Psoas muscle (tissue), 7 donors: ENCODE measurements at regions not wholly inside any gene's neighbourhood (a gene's known extent, or its start where the extent isn't known, plus 50 kb on each side); places are given as distances from the start of the nearest gene placed in this dataset.

Source experiments
- ATAC-seq, 4 donors: fragments of 200-7000 bp; cut with Tn5 transposase; one replicate each; pipeline ENCODE4 v1.9.1; 2020; ENCODE audit warnings: moderate library complexity in 3 of 4, mild to moderate bottlenecking in 2 of 4
- DNase-seq, 2 donors: peaks; one replicate each; pipeline ENCODE4 v3.0.0-alpha.2; 2020
- H3K27ac ChIP-seq: fragments of 200-600 bp; one replicate; pipeline ENCODE4 v1.8.0; 2022
- H3K27me3 ChIP-seq, 3 donors: fragments of 200-600 bp in 1 of 3; one replicate each; pipeline versions ENCODE4 v1.6.1 to v1.8.0; 2013 to 2022; ENCODE audit warnings: low read length in 2 of 3, mild to moderate bottlenecking in 2 of 3, moderate library complexity in 1 of 3; ENCODE audit not compliant: insufficient read depth in 3 of 3
- H3K36me3 ChIP-seq, 2 donors: fragments of 200-600 bp in 1 of 2; one replicate each; pipeline versions ENCODE4 v1.6.1 to v1.8.0; 2013 to 2022; ENCODE audit warnings: low read depth in 1 of 2, mild to moderate bottlenecking in 1 of 2, moderate library complexity in 1 of 2; ENCODE audit not compliant: insufficient read depth in 1 of 2
- H3K4me1 ChIP-seq: fragments of 200-600 bp; one replicate; pipeline ENCODE4 v1.8.0; 2022
- H3K4me3 ChIP-seq: fragments of 200-600 bp; one replicate; pipeline ENCODE4 v1.8.0; 2022; ENCODE audit warnings: mild to moderate bottlenecking
- H3K9me3 ChIP-seq: fragments of 200-600 bp; one replicate; pipeline ENCODE4 v1.8.0; 2022
- WGBS, 3 donors: extraction: QIAGEN DNeasy Blood & Tissue Kit; methylation state at CpG; one replicate each; pipeline versions ENCODE4 v1.1.6 to v1.1.7; 2013; 5-methylcytosine and 5-hydroxymethylcytosine counted together
- intact Hi-C, 2 donors: fragments of 100-400 bp; cut with DNase I; formaldehyde crosslinking; loops; one replicate each; pipeline versions ENCODE4 v1.11.0 to v1.14.2; 2022
- TF ChIP-seq, protein P1 (sequence below): fragments of 200-600 bp; IDR thresholded peaks from one replicate; pipeline ENCODE4 v1.8.0; 2022; ENCODE audit warnings: antibody characterized with exemption
- donor health status: healthy with polysubstance abuse.
- donor health status: DM: no; HTN: no; CAD: no; lungs with moderate emphysema.
- donor health status: Bipolar disorder and iron deficiency.
- donor health status: healthy.
- donor health status: DM: yes; HTN: yes; CAD: no.
- donor health status: DM: no; HTN: no; CAD: no.
- donor health status: DM: yes; HTN: yes; CAD: no.

DNA sequence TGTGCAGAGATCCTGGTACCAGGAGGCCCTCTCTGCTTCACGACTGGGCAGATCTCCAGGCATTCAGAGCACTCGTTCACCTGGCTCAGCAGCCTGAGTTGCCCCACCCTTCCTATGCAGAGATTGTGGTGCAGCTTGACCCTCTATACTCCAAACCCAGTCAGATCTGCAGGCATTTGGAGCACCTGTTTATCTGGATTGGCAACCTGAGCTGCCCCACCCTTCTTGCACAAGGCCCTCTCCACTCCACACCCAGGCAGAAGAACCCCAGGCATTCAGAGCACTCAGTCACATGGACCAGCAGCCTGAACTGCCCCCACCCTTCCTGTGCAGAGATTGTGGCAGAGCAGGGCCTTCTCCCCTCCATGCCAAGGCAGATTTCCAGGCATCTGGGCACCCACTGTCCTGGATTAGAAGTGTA lies 88.4 kb upstream of the CDH5 start:
- no peak for ATAC-seq
- intact Hi-C loops, result no loop called here
- Histone ChIP-seq H3K27me3 (no peaks in the 10 kb centered on the region), H3K4me3 (no peak overlapping the region), H3K27ac (no peak overlapping the region), H3K36me3 (no peaks in the 10 kb centered on the region), H3K4me1 (no peaks in the 10 kb centered on the region), H3K9me3 (peaks cover 14% of the 10 kb centered on the region)
- WGBS, 3 donors, result 82 to 88% (median 86%) methylated on average over 2 of the region's 2 CpGs
- TF ChIP-seq, protein P1, sequence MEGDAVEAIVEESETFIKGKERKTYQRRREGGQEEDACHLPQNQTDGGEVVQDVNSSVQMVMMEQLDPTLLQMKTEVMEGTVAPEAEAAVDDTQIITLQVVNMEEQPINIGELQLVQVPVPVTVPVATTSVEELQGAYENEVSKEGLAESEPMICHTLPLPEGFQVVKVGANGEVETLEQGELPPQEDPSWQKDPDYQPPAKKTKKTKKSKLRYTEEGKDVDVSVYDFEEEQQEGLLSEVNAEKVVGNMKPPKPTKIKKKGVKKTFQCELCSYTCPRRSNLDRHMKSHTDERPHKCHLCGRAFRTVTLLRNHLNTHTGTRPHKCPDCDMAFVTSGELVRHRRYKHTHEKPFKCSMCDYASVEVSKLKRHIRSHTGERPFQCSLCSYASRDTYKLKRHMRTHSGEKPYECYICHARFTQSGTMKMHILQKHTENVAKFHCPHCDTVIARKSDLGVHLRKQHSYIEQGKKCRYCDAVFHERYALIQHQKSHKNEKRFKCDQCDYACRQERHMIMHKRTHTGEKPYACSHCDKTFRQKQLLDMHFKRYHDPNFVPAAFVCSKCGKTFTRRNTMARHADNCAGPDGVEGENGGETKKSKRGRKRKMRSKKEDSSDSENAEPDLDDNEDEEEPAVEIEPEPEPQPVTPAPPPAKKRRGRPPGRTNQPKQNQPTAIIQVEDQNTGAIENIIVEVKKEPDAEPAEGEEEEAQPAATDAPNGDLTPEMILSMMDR, result no peak
- no peak for DNase-seq

DNA sequence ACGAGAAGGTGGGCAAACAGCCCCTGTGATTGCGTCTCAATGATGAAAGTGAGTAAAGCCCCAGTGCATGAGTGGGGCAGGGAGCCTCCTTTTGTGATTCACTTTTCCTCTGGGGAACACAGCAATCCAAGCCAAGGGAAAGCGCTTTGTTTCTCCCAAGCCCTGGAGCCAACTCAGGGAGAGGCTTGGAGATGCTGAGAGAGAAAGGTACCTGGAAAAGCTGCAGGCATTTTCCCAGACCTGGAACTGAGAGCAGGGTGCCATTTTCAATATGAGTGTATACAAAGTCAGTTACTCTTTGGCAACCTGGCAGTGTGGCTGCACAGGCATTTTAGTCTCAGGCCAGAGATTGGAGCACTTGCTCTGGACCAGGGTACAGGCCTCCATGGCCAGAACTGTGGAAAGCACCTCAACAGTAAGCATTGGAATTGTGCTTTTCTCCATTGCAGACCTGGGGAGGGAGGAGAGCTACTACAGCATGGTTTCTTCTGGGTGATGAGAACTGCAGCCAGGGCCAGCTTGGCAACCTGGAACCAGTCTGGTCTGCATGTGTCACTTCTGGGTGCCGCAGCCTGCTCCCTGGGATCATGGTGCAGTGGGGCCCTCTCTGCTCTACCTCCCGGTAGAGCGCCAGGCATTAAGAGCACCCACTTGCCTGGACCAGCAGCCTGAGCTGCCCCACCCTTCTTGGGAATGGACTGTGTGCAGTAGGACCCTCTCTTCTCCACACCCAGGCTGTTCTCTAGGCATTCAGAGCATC lies 89.0 kb upstream of the CDH5 start:
- Histone ChIP-seq H3K36me3 (no peaks in the 10 kb centered on the region), H3K4me3 (no peak overlapping the region), H3K4me1 (no peaks in the 10 kb centered on the region), H3K27me3 (no peaks in the 10 kb centered on the region), H3K27ac (no peak overlapping the region), H3K9me3 (peaks cover 14% of the 10 kb centered on the region)
- TF ChIP-seq, protein P1, result no peak
- intact Hi-C loops, result no loop called here
- WGBS, 3 donors, result 88 to 95% (median 93%) methylated on average over 6 of the region's 6 CpGs
- DNase-seq, result no peak
- no peak for ATAC-seq

DNA sequence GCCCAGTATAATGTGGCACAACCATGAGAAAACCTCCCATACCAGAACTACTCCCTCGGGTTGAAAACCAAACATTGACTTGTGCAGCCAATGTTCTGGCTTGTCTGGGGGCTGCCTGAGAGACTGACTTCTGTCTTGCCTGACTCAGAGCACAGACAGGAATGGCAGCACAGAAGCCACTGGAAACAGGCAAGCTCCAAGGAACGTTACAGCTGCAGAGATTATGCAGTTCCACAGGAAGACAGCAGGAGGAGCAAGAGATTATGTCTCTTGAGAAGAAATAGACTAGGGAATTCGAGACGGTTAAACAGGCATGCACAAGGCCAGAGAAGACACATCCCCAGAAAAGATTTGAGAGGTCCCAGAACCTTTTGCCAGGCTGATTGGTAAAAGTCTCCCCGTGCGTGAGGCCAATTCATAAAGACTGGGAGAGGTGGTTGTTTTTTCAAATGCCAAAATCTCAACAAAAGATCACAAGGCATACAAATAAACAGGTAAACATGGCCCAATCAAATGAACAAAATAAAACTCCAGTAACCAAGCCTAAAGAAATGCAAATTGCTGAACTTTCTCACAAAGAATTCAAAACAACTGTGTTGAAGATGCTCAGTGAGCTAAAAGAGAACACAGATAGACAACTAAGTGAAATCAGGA lies 90.6 kb upstream of the CDH5 start:
- Histone ChIP-seq H3K27ac (no peak overlapping the region), H3K27me3 (peaks cover 0 to 6% (median 0%) of the 10 kb centered on the region in 3 donors), H3K4me1 (no peaks in the 10 kb centered on the region), H3K4me3 (no peak overlapping the region), H3K9me3 (peaks cover 6% of the 10 kb centered on the region), H3K36me3 (no peaks in the 10 kb centered on the region)
- TF ChIP-seq, protein P1, result peak; percentile 28
- WGBS, 3 donors, result 39 to 43% (median 43%) methylated on average over 6 of the region's 6 CpGs
- DNase-seq (no peak), ATAC-seq (no peak)
- intact Hi-C loops, result no loop called here

DNA sequence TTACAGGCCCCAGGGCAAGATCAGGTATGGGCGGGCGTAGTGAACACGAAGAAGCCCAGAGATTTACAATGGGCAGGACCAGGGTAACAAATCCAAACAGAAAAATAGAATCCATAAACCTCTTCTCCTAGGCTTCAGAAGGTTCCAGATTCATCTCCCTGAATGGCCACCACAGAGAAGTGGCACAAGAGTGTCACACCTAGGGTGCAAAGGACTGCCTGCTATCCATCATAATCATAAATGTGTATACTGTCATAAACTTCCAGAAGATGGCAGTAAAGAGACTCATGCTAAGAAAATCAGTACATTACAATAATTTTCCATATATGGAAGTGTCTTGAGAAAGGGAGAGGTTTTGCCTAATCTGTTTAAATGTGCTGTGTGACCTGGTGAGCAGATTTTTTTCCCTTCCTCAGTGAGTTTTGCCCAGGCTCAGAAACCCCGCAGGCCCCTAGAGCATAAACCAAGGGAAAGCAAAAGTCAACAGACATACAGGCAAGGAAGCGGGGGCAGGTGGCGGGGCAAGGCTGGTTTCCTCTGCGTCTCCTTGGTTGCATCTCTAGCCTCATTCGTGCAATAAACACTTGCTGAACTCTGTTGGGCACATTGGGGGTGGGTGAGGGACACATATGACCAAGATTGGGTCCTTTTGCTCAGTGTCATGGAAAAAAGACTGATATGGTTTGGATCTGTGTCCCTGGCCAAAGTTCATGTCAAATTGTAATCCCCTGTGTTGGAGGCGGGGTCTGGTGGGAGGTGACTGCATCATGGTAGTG lies 92.0 kb upstream of the CDH5 start:
- intact Hi-C loops, result no loop called here
- ATAC-seq (no peak), DNase-seq (no peak)
- 79 to 86% (median 85%) methylated on average over 9 of the region's 9 CpGs for WGBS, 3 donors
- TF ChIP-seq, protein P1, result no peak
- Histone ChIP-seq H3K4me1 (no peaks in the 10 kb centered on the region), H3K27ac (no peak overlapping the region), H3K9me3 (peaks cover 5% of the 10 kb centered on the region), H3K4me3 (no peak overlapping the region), H3K27me3 (peaks cover 0 to 10% (median 1%) of the 10 kb centered on the region in 3 donors), H3K36me3 (no peaks in the 10 kb centered on the region)
